ENCODE measurements at regions not wholly inside any gene's neighbourhood (a gene's known extent, or its start where the extent isn't known, plus 50 kb on each side); places are given as distances from the start of the nearest gene placed in this dataset.

- TF ChIP-seq, protein P1, sequence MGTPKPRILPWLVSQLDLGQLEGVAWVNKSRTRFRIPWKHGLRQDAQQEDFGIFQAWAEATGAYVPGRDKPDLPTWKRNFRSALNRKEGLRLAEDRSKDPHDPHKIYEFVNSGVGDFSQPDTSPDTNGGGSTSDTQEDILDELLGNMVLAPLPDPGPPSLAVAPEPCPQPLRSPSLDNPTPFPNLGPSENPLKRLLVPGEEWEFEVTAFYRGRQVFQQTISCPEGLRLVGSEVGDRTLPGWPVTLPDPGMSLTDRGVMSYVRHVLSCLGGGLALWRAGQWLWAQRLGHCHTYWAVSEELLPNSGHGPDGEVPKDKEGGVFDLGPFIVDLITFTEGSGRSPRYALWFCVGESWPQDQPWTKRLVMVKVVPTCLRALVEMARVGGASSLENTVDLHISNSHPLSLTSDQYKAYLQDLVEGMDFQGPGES (IDR thresholded peaks at IDR 0.05; ENCODE audit: low read depth, low read length) = no peak
- TF ChIP-seq EZH2phosphoT487 (IDR thresholded peaks at IDR 0.05; ENCODE audit: borderline replicate concordance, low read depth) (no peak), EP300 (IDR thresholded peaks at IDR 0.05; ENCODE audit: borderline replicate concordance in 1 of 2, low read depth in 1 of 2, low read length in 1 of 2) (no peak), USF1 (IDR thresholded peaks at IDR 0.05; ENCODE audit: borderline replicate concordance, low read depth) (no peak)
- TF ChIP-seq, protein P2, sequence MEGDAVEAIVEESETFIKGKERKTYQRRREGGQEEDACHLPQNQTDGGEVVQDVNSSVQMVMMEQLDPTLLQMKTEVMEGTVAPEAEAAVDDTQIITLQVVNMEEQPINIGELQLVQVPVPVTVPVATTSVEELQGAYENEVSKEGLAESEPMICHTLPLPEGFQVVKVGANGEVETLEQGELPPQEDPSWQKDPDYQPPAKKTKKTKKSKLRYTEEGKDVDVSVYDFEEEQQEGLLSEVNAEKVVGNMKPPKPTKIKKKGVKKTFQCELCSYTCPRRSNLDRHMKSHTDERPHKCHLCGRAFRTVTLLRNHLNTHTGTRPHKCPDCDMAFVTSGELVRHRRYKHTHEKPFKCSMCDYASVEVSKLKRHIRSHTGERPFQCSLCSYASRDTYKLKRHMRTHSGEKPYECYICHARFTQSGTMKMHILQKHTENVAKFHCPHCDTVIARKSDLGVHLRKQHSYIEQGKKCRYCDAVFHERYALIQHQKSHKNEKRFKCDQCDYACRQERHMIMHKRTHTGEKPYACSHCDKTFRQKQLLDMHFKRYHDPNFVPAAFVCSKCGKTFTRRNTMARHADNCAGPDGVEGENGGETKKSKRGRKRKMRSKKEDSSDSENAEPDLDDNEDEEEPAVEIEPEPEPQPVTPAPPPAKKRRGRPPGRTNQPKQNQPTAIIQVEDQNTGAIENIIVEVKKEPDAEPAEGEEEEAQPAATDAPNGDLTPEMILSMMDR (IDR thresholded peaks at IDR 0.05) = no peak
- H3F3A ChIP-seq (replicated peaks; ENCODE audit: insufficient read depth) = no peaks in the 10 kb centered on the region
- H4K20me1 ChIP-seq (ENCODE audit: insufficient read depth) = no peaks in the 10 kb centered on the region
- no peak overlapping the region for H3K4me2 ChIP-seq
- 20% methylated on average over 1 of the region's 1 CpG for WGBS (ENCODE audit: low lambda C conversion rate)
- no peak for DNase-seq
- ChIA-PET POLR2A (no interaction called here), CTCF (no interaction called here)
- no peaks in the 10 kb centered on the region for H3K27me3 ChIP-seq (ENCODE audit: insufficient read depth)
- H3K36me3 ChIP-seq (replicated peaks in 1 of 2; ENCODE audit: control insufficient read depth in 1 of 2, insufficient read depth in 2 of 2, low read length in 1 of 2) = no peaks in the 10 kb centered on the region
- H3K9ac ChIP-seq = no peak overlapping the region
- H3K4me1 ChIP-seq (ENCODE audit: control insufficient read depth in 1 of 2, insufficient read depth in 2 of 2, low read depth in 1 of 2, low read length in 1 of 2) = no peaks in the 10 kb centered on the region
- H3K79me2 ChIP-seq (ENCODE audit: insufficient read depth) = no peaks in the 10 kb centered on the region
- no peaks in the 10 kb centered on the region for H3K9me2 ChIP-seq
- no peaks in the 10 kb centered on the region for H3K9me3 ChIP-seq
- H3K27ac ChIP-seq (ENCODE audit: low read depth in 2 of 2, low read length in 1 of 2) = no peak overlapping the region
- H2AFZ ChIP-seq (ENCODE audit: low read depth) = no peak overlapping the region
- H3K4me3 ChIP-seq (ENCODE audit: low read depth in 2 of 2, low read length in 1 of 2) = no peak overlapping the region
Observed at GRCh38 chr6:120590611-120591010, 743.7 kb downstream of the TBC1D32 start.

- H3K27me3 ChIP-seq (ENCODE audit: insufficient read depth) = no peaks in the 10 kb centered on the region
- no peaks in the 10 kb centered on the region for H3K9me3 ChIP-seq
- WGBS (ENCODE audit: low lambda C conversion rate) = 35% methylated on average over 4 of the region's 4 CpGs
Observed at GRCh38 chr6:120588424-120588823, 745.9 kb downstream of the TBC1D32 start.

More at GRCh38 chr6:120588424-120588823, 745.9 kb downstream of the TBC1D32 start:
- Histone ChIP-seq H3K9me2 (no peaks in the 10 kb centered on the region), H3K4me2 (no peak overlapping the region), H3K79me2 (ENCODE audit: insufficient read depth) (no peaks in the 10 kb centered on the region), H3K4me1 (ENCODE audit: control insufficient read depth in 1 of 2, insufficient read depth in 2 of 2, low read depth in 1 of 2, low read length in 1 of 2) (no peaks in the 10 kb centered on the region), H4K20me1 (ENCODE audit: insufficient read depth) (no peaks in the 10 kb centered on the region), H2AFZ (ENCODE audit: low read depth) (no peak overlapping the region), H3K4me3 (ENCODE audit: low read depth in 2 of 2, low read length in 1 of 2) (no peak overlapping the region), H3K9ac (no peak overlapping the region), H3K36me3 (replicated peaks in 1 of 2; ENCODE audit: control insufficient read depth in 1 of 2, insufficient read depth in 2 of 2, low read length in 1 of 2) (no peaks in the 10 kb centered on the region), H3K27ac (ENCODE audit: low read depth in 2 of 2, low read length in 1 of 2) (no peak overlapping the region), H3F3A (replicated peaks; ENCODE audit: insufficient read depth) (no peaks in the 10 kb centered on the region)
- DNase-seq = no peak
- TF ChIP-seq NFIC (IDR thresholded peaks at IDR 0.05; ENCODE audit: borderline replicate concordance) = no peak
- TF ChIP-seq FOSL2 (IDR thresholded peaks at IDR 0.05; ENCODE audit: borderline replicate concordance, low read depth) = no peak
- TF ChIP-seq RAD21 (IDR thresholded peaks at IDR 0.05; ENCODE audit: low read length) = no peak
- no peak for TF ChIP-seq PBX3 (IDR thresholded peaks at IDR 0.05)
- no peak for TF ChIP-seq ELF1 (IDR thresholded peaks at IDR 0.05)
- no peak for TF ChIP-seq GATA2 (CRISPR knock-in tag; IDR thresholded peaks at IDR 0.05)
- TF ChIP-seq EZH2phosphoT487 (IDR thresholded peaks at IDR 0.05; ENCODE audit: borderline replicate concordance, low read depth) = no peak
- TF ChIP-seq, protein P1 (IDR thresholded peaks at IDR 0.05; ENCODE audit: low read depth, low read length) = no peak
- no peak for TF ChIP-seq SIN3A (IDR thresholded peaks at IDR 0.05; ENCODE audit: borderline replicate concordance, low read depth, low read length)
- no peak for TF ChIP-seq MAX (IDR thresholded peaks at IDR 0.05; ENCODE audit: low read depth)
- TF ChIP-seq RCOR1 (IDR thresholded peaks at IDR 0.05; ENCODE audit: low read length) = no peak
- no peak for TF ChIP-seq FOXJ3 (CRISPR knock-in tag; IDR thresholded peaks at IDR 0.05)
- no peak for TF ChIP-seq EP300 (IDR thresholded peaks at IDR 0.05; ENCODE audit: borderline replicate concordance in 1 of 2, low read depth in 1 of 2, low read length in 1 of 2)
- no peak for TF ChIP-seq MEF2A (IDR thresholded peaks at IDR 0.05; ENCODE audit: borderline replicate concordance, low read depth)
- ChIA-PET POLR2A (no interaction called here), CTCF (interaction anchor here (0.8 kb wide), 1 partner anchor 1201 kb away, joined by 3 read pairs; no protein-coding TSS in a partner anchor)
